Lower leg skin (tissue), 4 donors: ENCODE measurements at regions not wholly inside any gene's neighbourhood (a gene's known extent, or its start where the extent isn't known, plus 50 kb on each side); places are given as distances from the start of the nearest gene placed in this dataset.
"Not testable (repeated sequence)": the region's sequence is repeated elsewhere in the genome, so short reads cannot be mapped to it uniquely, and the experiment has no call there.

Experiments
- DNase-seq, 2 donors: peaks; one replicate each; pipeline ENCODE4 v3.0.0-alpha.2; 2019; ENCODE audit warnings: low spot score in 2 of 2
- H3K4me3 ChIP-seq: fragments of 200-600 bp; sonication (generic); 2 replicates; pipeline ENCODE4 v1.5.1; 2017; ENCODE audit warnings: mild to moderate bottlenecking, low read depth; ENCODE audit not compliant: poor library complexity, severe bottlenecking
- POLR2A ChIP-seq, 2 donors: fragments of 450-650 bp; IDR thresholded peaks; one replicate each; pipeline ENCODE4 v1.6.1; 2016 to 2017; ENCODE audit warnings: antibody characterized with exemption in 2 of 2, mild to moderate bottlenecking in 1 of 2, moderate library complexity in 1 of 2
- WGBS, 2 donors: methylation state at CpG; one replicate each; pipeline ENCODE4 v1.1.5; 2018; 5-methylcytosine and 5-hydroxymethylcytosine counted together
- intact Hi-C: fragments of 100-400 bp; cut with DNase I; formaldehyde crosslinking; loops from one replicate; pipeline ENCODE4 v1.15.0; 2023; ENCODE audit warnings: low total_unique reads
- TF ChIP-seq, protein P1 (sequence below), 3 donors: fragments of 450-650 bp; IDR thresholded peaks; one replicate each; pipeline ENCODE4 v1.5.1; 2016; ENCODE audit warnings: antibody characterized with exemption in 3 of 3, mild to moderate bottlenecking in 3 of 3, moderate library complexity in 2 of 3

DNA sequence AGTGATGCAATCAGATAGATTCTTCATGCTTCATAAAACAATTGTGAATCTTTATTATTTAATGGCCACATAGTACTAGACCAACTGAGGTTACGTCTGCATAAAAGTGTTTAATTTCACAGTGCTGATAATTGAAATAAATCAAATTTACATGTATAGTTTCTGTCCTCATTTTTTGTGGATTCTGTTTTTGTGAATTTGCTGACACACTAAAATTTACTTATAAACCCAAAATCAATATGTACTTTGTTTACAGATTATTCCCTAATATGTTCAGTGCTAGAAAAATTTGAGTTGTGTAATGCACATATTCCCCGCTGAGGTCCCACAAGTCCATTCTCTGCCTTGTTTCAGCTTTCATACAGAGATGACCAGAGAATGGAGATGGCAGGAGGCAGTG, 759.8 kb downstream of the CENPC start:
- TF ChIP-seq, protein P1, sequence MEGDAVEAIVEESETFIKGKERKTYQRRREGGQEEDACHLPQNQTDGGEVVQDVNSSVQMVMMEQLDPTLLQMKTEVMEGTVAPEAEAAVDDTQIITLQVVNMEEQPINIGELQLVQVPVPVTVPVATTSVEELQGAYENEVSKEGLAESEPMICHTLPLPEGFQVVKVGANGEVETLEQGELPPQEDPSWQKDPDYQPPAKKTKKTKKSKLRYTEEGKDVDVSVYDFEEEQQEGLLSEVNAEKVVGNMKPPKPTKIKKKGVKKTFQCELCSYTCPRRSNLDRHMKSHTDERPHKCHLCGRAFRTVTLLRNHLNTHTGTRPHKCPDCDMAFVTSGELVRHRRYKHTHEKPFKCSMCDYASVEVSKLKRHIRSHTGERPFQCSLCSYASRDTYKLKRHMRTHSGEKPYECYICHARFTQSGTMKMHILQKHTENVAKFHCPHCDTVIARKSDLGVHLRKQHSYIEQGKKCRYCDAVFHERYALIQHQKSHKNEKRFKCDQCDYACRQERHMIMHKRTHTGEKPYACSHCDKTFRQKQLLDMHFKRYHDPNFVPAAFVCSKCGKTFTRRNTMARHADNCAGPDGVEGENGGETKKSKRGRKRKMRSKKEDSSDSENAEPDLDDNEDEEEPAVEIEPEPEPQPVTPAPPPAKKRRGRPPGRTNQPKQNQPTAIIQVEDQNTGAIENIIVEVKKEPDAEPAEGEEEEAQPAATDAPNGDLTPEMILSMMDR (IDR thresholded peaks at IDR 0.05): no peak
- no peak for TF ChIP-seq POLR2A (IDR thresholded peaks at IDR 0.05)
- no peak for DNase-seq
- intact Hi-C loops: no loop called here
- 89 to 93% methylated on average over 2 of the region's 2 CpGs for WGBS, 2 donors
- H3K4me3 ChIP-seq: no peak overlapping the region

- H3K4me3 ChIP-seq, intact Hi-C loops, DNase-seq: not testable (repeated sequence)
- 91 to 96% methylated on average over 18 of the region's 18 CpGs for WGBS, 2 donors
These were observed 762.6 kb downstream of the CENPC start for GRCh38 chr4:66782751-66783150.

GRCh38 chr4:66777097-66777496, 768.2 kb downstream of the CENPC start:
- 20 to 24% methylated on average over 2 of the region's 2 CpGs for WGBS, 2 donors
- TF ChIP-seq, protein P1 (IDR thresholded peaks at IDR 0.05): no peak
- TF ChIP-seq POLR2A (IDR thresholded peaks at IDR 0.05): no peak
- no peak for DNase-seq
- no peak overlapping the region for H3K4me3 ChIP-seq
- intact Hi-C loops: no loop called here

DNA sequence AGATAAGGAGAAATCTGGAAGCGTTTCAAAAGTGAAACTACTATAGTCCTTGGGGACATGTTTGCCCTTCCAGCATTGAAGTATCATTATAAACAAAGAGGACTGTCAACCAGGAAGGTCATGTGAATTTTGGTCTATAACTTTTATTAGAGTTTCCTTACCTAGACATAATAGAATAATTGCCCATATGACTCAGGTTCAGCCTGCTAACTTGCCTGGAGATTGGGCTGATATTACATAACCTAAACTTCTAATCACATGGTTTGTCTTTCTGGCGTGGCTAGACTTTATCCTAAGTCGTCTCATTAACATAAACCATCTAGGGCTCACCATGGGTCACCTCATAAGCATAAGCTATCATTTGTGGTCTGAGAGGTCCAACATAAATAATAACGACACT, 775.9 kb downstream of the CENPC start:
- TF ChIP-seq POLR2A (IDR thresholded peaks at IDR 0.05): no peak
- TF ChIP-seq, protein P1 (IDR thresholded peaks at IDR 0.05): no peak
- H3K4me3 ChIP-seq: no peak overlapping the region
- WGBS, 2 donors: 42 to 43% methylated on average over 4 of the region's 4 CpGs
- intact Hi-C loops: no loop called here
- no peak for DNase-seq

GRCh38 chr4:66767442-66767841, 777.9 kb downstream of the CENPC start:
- no peak overlapping the region for H3K4me3 ChIP-seq
- intact Hi-C loops: no loop called here
- TF ChIP-seq, protein P1 (IDR thresholded peaks at IDR 0.05): no peak
- TF ChIP-seq POLR2A (IDR thresholded peaks at IDR 0.05): no peak
- WGBS, 2 donors: 36 to 69% methylated on average over 1 of the region's 1 CpG
- DNase-seq: no peak

DNA sequence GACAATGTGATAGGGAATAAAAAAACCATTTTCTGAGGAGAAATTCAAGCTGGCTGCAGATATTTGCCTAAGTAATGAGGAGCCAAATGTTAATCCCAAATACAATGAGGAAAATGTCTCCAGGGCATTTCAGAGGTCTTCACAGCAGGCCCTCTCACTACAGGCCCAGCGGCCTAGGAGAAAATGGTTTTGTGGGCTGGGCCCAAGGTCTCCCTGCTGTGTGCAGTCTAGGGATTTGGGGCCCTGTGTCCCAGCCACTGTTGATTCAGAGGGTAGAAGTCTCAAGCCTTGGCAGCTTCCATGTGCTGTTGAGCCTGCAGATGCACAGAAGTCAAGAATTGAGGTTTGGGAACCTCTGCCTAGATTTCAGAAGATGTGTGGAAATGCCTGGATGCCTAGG, 778.7 kb downstream of the CENPC start:
- no peak overlapping the region for H3K4me3 ChIP-seq
- no peak for DNase-seq
- TF ChIP-seq POLR2A (IDR thresholded peaks at IDR 0.05): no peak
- TF ChIP-seq, protein P1 (IDR thresholded peaks at IDR 0.05): no peak
- intact Hi-C loops: no loop called here
- WGBS, 2 donors: 70 to 100% methylated on average over 1 of the region's 1 CpG
